H9 (cell line): ENCODE measurements at regions not wholly inside any gene's neighbourhood (a gene's known extent, or its start where the extent isn't known, plus 50 kb on each side); places are given as distances from the start of the nearest gene placed in this dataset.

Source experiments
- DNase-seq: peaks from one replicate; pipeline ENCODE4 v3.0.0-alpha.2; 2017
- H2AFZ ChIP-seq: one replicate; pipeline ENCODE4 v1.6.1; 2013; ENCODE audit warnings: mild to moderate bottlenecking, low read length, control low read depth, moderate library complexity
- H2AK5ac ChIP-seq: 2 replicates; pipeline ENCODE4 v1.6.1; 2013; ENCODE audit warnings: low read length, control low read depth, mixed read lengths; ENCODE audit not compliant: insufficient read length
- H2BK120ac ChIP-seq: one replicate; pipeline ENCODE4 v1.6.1; 2013; ENCODE audit warnings: low read depth, mild to moderate bottlenecking, low read length, control low read depth, inconsistent platforms; ENCODE audit not compliant: poor library complexity, severe bottlenecking
- H2BK12ac ChIP-seq: 2 replicates; pipeline ENCODE4 v1.6.1; 2013; ENCODE audit warnings: low read length, control low read depth, mixed read lengths, low read depth; ENCODE audit not compliant: insufficient read length
- H2BK15ac ChIP-seq: 2 replicates; pipeline ENCODE4 v1.6.1; 2013; ENCODE audit warnings: low read depth, low read length, control low read depth
- H2BK20ac ChIP-seq: one replicate; pipeline ENCODE4 v1.6.1; 2013; ENCODE audit warnings: low read depth, mild to moderate bottlenecking, low read length, control low read depth, inconsistent platforms; ENCODE audit not compliant: poor library complexity, severe bottlenecking
- H2BK5ac ChIP-seq: 2 replicates; pipeline ENCODE4 v1.6.1; 2013; ENCODE audit warnings: low read length, control low read depth, mixed read lengths; ENCODE audit not compliant: insufficient read length
- H3K14ac ChIP-seq: 2 replicates; pipeline ENCODE4 v1.6.1; 2013; ENCODE audit warnings: low read length, control low read depth; ENCODE audit not compliant: insufficient read depth
- H3K18ac ChIP-seq: 2 replicates; pipeline ENCODE4 v1.6.1; 2013; ENCODE audit warnings: low read depth, mild to moderate bottlenecking, mixed read lengths, low read length, control low read depth; ENCODE audit not compliant: insufficient read length
- H3K23ac ChIP-seq: 2 replicates; pipeline ENCODE4 v1.6.1; 2013; ENCODE audit warnings: low read length, control low read depth, mixed read lengths, low read depth; ENCODE audit not compliant: insufficient read length
- H3K23me2 ChIP-seq: 2 replicates; pipeline ENCODE4 v1.6.1; 2013; ENCODE audit warnings: low read depth, mild to moderate bottlenecking, mixed read lengths, low read length, control low read depth; ENCODE audit not compliant: insufficient read length, poor library complexity, severe bottlenecking
- H3K27ac ChIP-seq: 2 replicates; pipeline ENCODE4 v1.5.1; 2013; ENCODE audit warnings: low read length, control low read depth, mixed read lengths, low read depth; ENCODE audit not compliant: insufficient read length
- H3K27me3 ChIP-seq: 2 replicates; pipeline ENCODE4 v1.6.1; 2013; ENCODE audit warnings: low read length, control low read depth, inconsistent platforms; ENCODE audit not compliant: insufficient read depth
- H3K4ac ChIP-seq: 2 replicates; pipeline ENCODE4 v1.6.1; 2013; ENCODE audit warnings: low read depth, mild to moderate bottlenecking, control low read depth, inconsistent platforms, low read length, moderate library complexity
- H3K4me1 ChIP-seq: 2 replicates; pipeline ENCODE4 v1.6.1; 2013; ENCODE audit warnings: low read length, control low read depth, inconsistent platforms; ENCODE audit not compliant: insufficient read depth
- H3K4me2 ChIP-seq: 2 replicates; pipeline ENCODE4 v1.6.1; 2013; ENCODE audit warnings: low read length, control low read depth, mixed read lengths; ENCODE audit not compliant: insufficient read length, insufficient read depth
- H3K56ac ChIP-seq: 2 replicates; pipeline ENCODE4 v1.6.1; 2013; ENCODE audit warnings: low read depth, mild to moderate bottlenecking, mixed read lengths, low read length, control low read depth; ENCODE audit not compliant: insufficient read length
- H3K79me1 ChIP-seq: 2 replicates; pipeline ENCODE4 v1.6.1; 2013; ENCODE audit warnings: low read depth, mild to moderate bottlenecking, moderate library complexity, low read length, control low read depth, inconsistent platforms; ENCODE audit not compliant: insufficient read depth, poor library complexity, severe bottlenecking
- H3K79me2 ChIP-seq: 2 replicates; pipeline ENCODE4 v1.6.1; 2013; ENCODE audit warnings: low read length, control low read depth, inconsistent platforms; ENCODE audit not compliant: insufficient read depth
- H3K9ac ChIP-seq: 2 replicates; pipeline ENCODE4 v1.6.1; 2013; ENCODE audit warnings: low read length, control low read depth, mixed read lengths; ENCODE audit not compliant: insufficient read length; ENCODE audit errors: extremely low read depth
- H3K9me3 ChIP-seq: one replicate; pipeline ENCODE4 v1.6.1; 2013; ENCODE audit warnings: low read depth, low read length, inconsistent platforms; ENCODE audit not compliant: control insufficient read depth
- H3T11ph ChIP-seq: one replicate; pipeline ENCODE4 v1.6.1; 2013; ENCODE audit warnings: mild to moderate bottlenecking, low read length, control low read depth, inconsistent platforms
- H4K20me1 ChIP-seq: one replicate; pipeline ENCODE4 v1.6.1; 2013; ENCODE audit not compliant: control insufficient read depth, insufficient read length, insufficient read depth
- H4K5ac ChIP-seq: 2 replicates; pipeline ENCODE4 v1.6.1; 2013; ENCODE audit warnings: low read depth, mild to moderate bottlenecking, mixed read lengths, low read length, control low read depth; ENCODE audit not compliant: insufficient read length
- H4K8ac ChIP-seq: replicated peaks from 2 replicates; pipeline ENCODE4 v1.6.1; 2013; ENCODE audit warnings: low read length, control low read depth, mixed read lengths, low read depth; ENCODE audit not compliant: insufficient read length
- H4K91ac ChIP-seq: 2 replicates; pipeline ENCODE4 v1.6.1; 2013; ENCODE audit warnings: low read depth, mild to moderate bottlenecking, moderate library complexity, mixed read lengths, low read length, control low read depth; ENCODE audit not compliant: insufficient read length
- H3K27ac Mint-ChIP-seq, 3 experiments: 2 replicates in 2 of 3; 3 replicates in 1 of 3; pipeline ENCODE4 v1.8.0; 2020 to 2021; ENCODE audit warnings: mixed read lengths in 3 of 3, mild to moderate bottlenecking in 1 of 3, moderate library complexity in 1 of 3
- H3K27me3 Mint-ChIP-seq: 2 replicates; pipeline ENCODE4 v1.8.0; 2021; ENCODE audit warnings: low read depth, mild to moderate bottlenecking, moderate library complexity, mixed read lengths
- H3K36me3 Mint-ChIP-seq, 3 experiments: 2 replicates in 2 of 3; 3 replicates in 1 of 3; pipeline ENCODE4 v1.8.0; 2020 to 2021; ENCODE audit warnings: low read depth in 3 of 3, mixed read lengths in 3 of 3; ENCODE audit not compliant: insufficient read depth in 1 of 3
- H3K4me1 Mint-ChIP-seq, 2 experiments: 2 replicates each; pipeline ENCODE4 v1.8.0; 2020; ENCODE audit warnings: mixed read lengths in 2 of 2
- H3K4me3 Mint-ChIP-seq, 2 experiments: 2 replicates in 1 of 2; 3 replicates in 1 of 2; pipeline ENCODE4 v1.8.0; 2020 to 2021; ENCODE audit warnings: mild to moderate bottlenecking in 2 of 2, mixed read lengths in 2 of 2, moderate library complexity in 1 of 2
- H3K9me3 Mint-ChIP-seq, 2 experiments: 2 replicates in 1 of 2; 3 replicates in 1 of 2; pipeline ENCODE4 v1.8.0; 2020; ENCODE audit warnings: mild to moderate bottlenecking in 2 of 2, mixed read lengths in 2 of 2, moderate library complexity in 1 of 2
- CTCF ChIP-seq: fragments of 200-600 bp; sonication (generic); conservative IDR thresholded peaks from 3 replicates; pipeline ENCODE4 v1.8.0; 2021; ENCODE audit warnings: antibody characterized with exemption, mild to moderate bottlenecking
- whole genome bisulfite sequencing: extraction: QIAGEN DNeasy Blood & Tissue Kit; methylation state at CpG from one replicate; pipeline ENCODE4 v1.1.7; 2013; ENCODE audit warnings: missing lambda C conversion rate, low lambda C conversion rate, mixed read lengths; ENCODE audit not compliant: insufficient read length; ENCODE audit errors: extremely low coverage; 5-methylcytosine and 5-hydroxymethylcytosine counted together

GRCh38 chr13:30363725-30364124 lies 56.4 kb upstream of the KATNAL1 start:
- Histone ChIP-seq H2AK5ac (no peak overlapping the region), H3T11ph (no peak overlapping the region), H2BK12ac (no peak overlapping the region), H3K27me3 (no peaks in the 10 kb centered on the region), H4K5ac (peak overlapping the region; percentile 46), H4K20me1 (no peaks in the 10 kb centered on the region), H3K14ac (no peak overlapping the region), H3K4me1 (peaks cover 7% of the 10 kb centered on the region; the same call in 1 of the 2 replicates), H2AFZ (peak overlapping the region; percentile 59), H3K23me2 (no peaks in the 10 kb centered on the region), H3K4me2 (no peak overlapping the region), H3K9ac (no peak overlapping the region), H3K9me3 (no peaks in the 10 kb centered on the region), H3K27ac (no peak overlapping the region), H3K18ac (no peak overlapping the region), H2BK5ac (no peak overlapping the region), H2BK15ac (no peak overlapping the region; the same call in 1 of the 2 replicates), H3K79me2 (no peaks in the 10 kb centered on the region), H3K4ac (no peak overlapping the region), H3K23ac (no peak overlapping the region), H4K8ac (no peak overlapping the region), H4K91ac (peak overlapping the region; percentile 49), H3K79me1 (no peaks in the 10 kb centered on the region), H2BK120ac (no peak overlapping the region), H3K56ac (no peak overlapping the region), H2BK20ac (no peak overlapping the region)
- no CpG with 5 or more reads among the region's 5 CpGs for WGBS
- Mint-ChIP-seq H3K36me3 (no peaks in the 10 kb centered on the region), H3K9me3 (no peaks in the 10 kb centered on the region), H3K4me3 (no peak overlapping the region), H3K4me1 (peaks cover 10 to 18% of the 10 kb centered on the region in 2 experiments), H3K27ac (peak overlapping the region in 1 of 3 experiments; percentile 14; a peak in 1 of 7 replicates), H3K27me3 (no peaks in the 10 kb centered on the region)
- no peak for TF ChIP-seq CTCF
- no peak for DNase-seq
